HCT116 (cell line): ENCODE measurements at regions not wholly inside any gene's neighbourhood (a gene's known extent, or its start where the extent isn't known, plus 50 kb on each side); places are given as distances from the start of the nearest gene placed in this dataset.

Experiments used
- ATAC-seq: fragments of 200-7000 bp; cut with Tn5 transposase; 2 replicates; pipeline ENCODE4 v1.9.1; 2020; ENCODE audit warnings: mild to moderate bottlenecking, moderate library complexity
- BruUV-seq: library from RNA; stranded (reverse); fragments of 400-500 nt; replicated peaks from 2 replicates; lab custom pipeline; 2021; lab: Mats Ljungman, UMichigan
- CTCF ChIA-PET: fragments of 300-600 bp; sonication (Branson Sonifier 250); formaldehyde crosslinking; loops from one replicate; lab custom pipeline; 2021; ENCODE audit warnings: antibody characterized with exemption; lab: Charles Lee
- POLR2A ChIA-PET: fragments of 300-600, 350-600 bp; sonication (Branson Sonifier 250); formaldehyde crosslinking; loops from one replicate; lab custom pipeline; 2021; ENCODE audit warnings: antibody characterized with exemption; lab: Charles Lee
- RAD21 ChIA-PET, 2 experiments: fragments of 300-600 bp; sonication (Branson Sonifier 250); formaldehyde crosslinking; loops; one replicate each; lab custom pipeline; 2023; ENCODE audit warnings: low total read pairs in 2 of 2; ENCODE audit not compliant: uncharacterized antibody in 2 of 2, unreplicated experiment in 2 of 2, low non-redundant PET in 1 of 2; lab: Charles Lee
- DNase-seq: peaks from one replicate; pipeline ENCODE4 v3.0.0-alpha.2; 2010; ENCODE audit warnings: low read depth, low spot score
- H2AFZ ChIP-seq: fragments of 200-600 bp; shearing (Covaris generic), sonication (generic); 2 replicates; pipeline ENCODE4 v1.6.1; 2017; ENCODE audit warnings: low read depth, mixed run types, mixed read lengths, antibody characterized with exemption, low read length; ENCODE audit not compliant: poor library complexity, severe bottlenecking
- H3K27ac ChIP-seq: 2 replicates; pipeline ENCODE4 v1.5.1; 2012; ENCODE audit warnings: low read depth, low read length
- H3K27me3 ChIP-seq: fragments of 200-600 bp; sonication (generic); 2 replicates; pipeline ENCODE4 v1.6.1; 2016; ENCODE audit warnings: mixed run types, low read length, mixed read lengths; ENCODE audit not compliant: insufficient read depth
- H3K36me3 ChIP-seq, 2 experiments: fragments of 200-500 bp in 1 of 2; fragments of 200-600 bp in 1 of 2; sonication (Bioruptor generic) in 1 of 2; sonication (generic) in 1 of 2; 2 replicates each; pipeline versions ENCODE4 v1.5.1 to v1.6.1; 2014 to 2016; ENCODE audit warnings: low read length in 2 of 2, inconsistent platforms in 1 of 2, mixed read lengths in 1 of 2, mixed run types in 1 of 2; ENCODE audit not compliant: insufficient read depth in 2 of 2, control insufficient read depth in 1 of 2
- H3K4me1 ChIP-seq, 2 experiments: fragments of 200-600 bp in 1 of 2; sonication (generic) in 1 of 2; 2 replicates each; pipeline versions ENCODE4 v1.5.1 to v1.6.1; 2012 to 2017; ENCODE audit warnings: low read length in 2 of 2, inconsistent platforms in 1 of 2, mild to moderate bottlenecking in 1 of 2, mixed read lengths in 1 of 2, mixed run types in 1 of 2, moderate library complexity in 1 of 2; ENCODE audit not compliant: insufficient read depth in 2 of 2, control insufficient read depth in 1 of 2
- H3K4me2 ChIP-seq: fragments of 200-600 bp; sonication (generic); 2 replicates; pipeline ENCODE4 v1.6.1; 2017; ENCODE audit warnings: mixed run types, low read length, mixed read lengths
- H3K4me3 ChIP-seq, 2 experiments: fragments of 200-600 bp in 1 of 2; sonication (generic) in 1 of 2; replicated peaks in 1 of 2; 2 replicates each; pipeline ENCODE4 v1.5.1; 2011 to 2016; ENCODE audit warnings: low read length in 2 of 2, control low read depth in 1 of 2, low read depth in 1 of 2, mild to moderate bottlenecking in 1 of 2, mixed read lengths in 1 of 2, mixed run types in 1 of 2
- H3K79me2 ChIP-seq: fragments of 200-600 bp; sonication (generic); 2 replicates; pipeline ENCODE4 v1.6.1; 2017; ENCODE audit warnings: mild to moderate bottlenecking, mixed run types, low read length, moderate library complexity, mixed read lengths; ENCODE audit not compliant: insufficient read depth
- H3K9ac ChIP-seq: fragments of 200-600 bp; sonication (generic); 2 replicates; pipeline ENCODE4 v1.6.1; 2016; ENCODE audit warnings: low read length, mixed read lengths
- H3K9me2 ChIP-seq: fragments of 200-600 bp; sonication (generic), shearing (Covaris generic); 2 replicates; pipeline ENCODE4 v1.6.1; 2017; ENCODE audit warnings: mixed run types, mild to moderate bottlenecking, moderate library complexity; ENCODE audit not compliant: insufficient read depth
- H3K9me3 ChIP-seq, 2 experiments: fragments of 200-500 bp in 1 of 2; fragments of 200-600 bp in 1 of 2; sonication (Bioruptor generic) in 1 of 2; sonication (generic) in 1 of 2; 2 replicates each; pipeline ENCODE4 v1.6.1; 2014 to 2017; ENCODE audit warnings: low read length in 2 of 2, mixed read lengths in 2 of 2, inconsistent platforms in 1 of 2, low read depth in 1 of 2, mild to moderate bottlenecking in 1 of 2, mixed run types in 1 of 2, moderate library complexity in 1 of 2; ENCODE audit not compliant: control insufficient read depth in 1 of 2, insufficient read depth in 1 of 2
- H4K20me1 ChIP-seq: fragments of 200-600 bp; sonication (generic), shearing (Covaris generic); 2 replicates; pipeline ENCODE4 v1.6.1; 2017; ENCODE audit warnings: mixed run types, mild to moderate bottlenecking, moderate library complexity; ENCODE audit not compliant: insufficient read depth
- CBX3 ChIP-seq: IDR thresholded peaks from 2 replicates; pipeline ENCODE4 v1.6.1; 2012; ENCODE audit warnings: low read depth
- CEBPB ChIP-seq: IDR thresholded peaks from 2 replicates; pipeline ENCODE4 v1.6.1; 2012; ENCODE audit warnings: low read depth
- EGR1 ChIP-seq: IDR thresholded peaks from 2 replicates; pipeline ENCODE4 v1.6.1; 2012; ENCODE audit warnings: low read depth
- ELF1 ChIP-seq: IDR thresholded peaks from 2 replicates; pipeline ENCODE4 v1.6.1; 2012; ENCODE audit warnings: low read depth, borderline replicate concordance
- EZH2 ChIP-seq: fragments of 200-600 bp; sonication (generic); IDR thresholded peaks from 2 replicates; pipeline ENCODE4 v1.6.1; 2017; ENCODE audit warnings: antibody characterized with exemption, mixed run types
- EZH2phosphoT487 ChIP-seq: fragments of 200-600 bp; IDR thresholded peaks from 2 replicates; pipeline ENCODE4 v1.6.1; 2018; ENCODE audit warnings: antibody characterized with exemption, borderline replicate concordance
- FOSL1 ChIP-seq: IDR thresholded peaks from 2 replicates; pipeline ENCODE4 v1.6.1; 2012; ENCODE audit warnings: low read depth
- JUND ChIP-seq: IDR thresholded peaks from 2 replicates; pipeline ENCODE4 v1.6.1; 2012
- POLR2A ChIP-seq: IDR thresholded peaks from 2 replicates; pipeline ENCODE4 v1.7.0; 2011; ENCODE audit warnings: borderline replicate concordance; ENCODE audit not compliant: insufficient read depth, insufficient read length; ENCODE audit errors: extremely low read depth
- POLR2AphosphoS5 ChIP-seq: IDR thresholded peaks from 2 replicates; pipeline ENCODE4 v1.6.1; 2011; ENCODE audit warnings: mild to moderate bottlenecking, low read depth, low read length, moderate library complexity
- RAD21 ChIP-seq: IDR thresholded peaks from 2 replicates; pipeline ENCODE4 v1.6.1; 2012; ENCODE audit warnings: low read depth, mild to moderate bottlenecking
- REST ChIP-seq: IDR thresholded peaks from 2 replicates; pipeline ENCODE4 v1.6.1; 2012; ENCODE audit warnings: low read depth
- SIN3A ChIP-seq: IDR thresholded peaks from 2 replicates; pipeline ENCODE4 v1.6.1; 2012; ENCODE audit warnings: low read depth
- SP1 ChIP-seq: IDR thresholded peaks from 2 replicates; pipeline ENCODE4 v1.6.1; 2012; ENCODE audit warnings: low read depth
- SRF ChIP-seq: IDR thresholded peaks from 2 replicates; pipeline ENCODE4 v1.6.1; 2012; ENCODE audit warnings: low read depth
- TCF7L2 ChIP-seq: IDR thresholded peaks from 2 replicates; pipeline ENCODE4 v1.7.0; 2011; ENCODE audit warnings: borderline replicate concordance, inconsistent platforms; ENCODE audit not compliant: insufficient read depth, insufficient read length; ENCODE audit errors: extremely low read depth
- YY1 ChIP-seq: IDR thresholded peaks from 2 replicates; pipeline ENCODE4 v1.6.1; 2011; ENCODE audit warnings: low read length, low read depth, moderate library complexity, mild to moderate bottlenecking; ENCODE audit not compliant: insufficient replicate concordance; ENCODE audit errors: extremely low read depth
- ZFX ChIP-seq: fragments of 450-650 bp; IDR thresholded peaks from 2 replicates; pipeline ENCODE4 v1.6.1; 2017
- ZNF274 ChIP-seq: fragments of 200-500 bp; sonication (Bioruptor generic); IDR thresholded peaks from 2 replicates; pipeline ENCODE4 v1.6.1; 2014; ENCODE audit warnings: mild to moderate bottlenecking, low read depth, low read length, inconsistent platforms
- intact Hi-C: fragments of 100-400 bp; cut with micrococcal nuclease; formaldehyde crosslinking; loops from 2 replicates; pipeline ENCODE4 v1.10.0; 2022
- TF ChIP-seq, protein P1 (sequence below): IDR thresholded peaks from 2 replicates; pipeline ENCODE4 v1.6.1; 2012

GRCh38 chr4:84336964-84337705 is 162.0 kb downstream of the NKX6-1 start:
- DNase-seq (no peak), ATAC-seq (no peak)
- Histone ChIP-seq H2AFZ (no peak overlapping the region), H3K9me3 (no peaks in the 10 kb centered on the region), H3K27ac (no peak overlapping the region), H3K79me2 (no peaks in the 10 kb centered on the region), H3K4me3 (no peak overlapping the region), H3K36me3 (no peaks in the 10 kb centered on the region), H4K20me1 (no peaks in the 10 kb centered on the region), H3K9me2 (no peaks in the 10 kb centered on the region), H3K27me3 (no peaks in the 10 kb centered on the region), H3K4me2 (no peak overlapping the region), H3K9ac (no peak overlapping the region), H3K4me1 (no peaks in the 10 kb centered on the region; a peak in 1 of 4 replicates)
- no TSS peak for BruUV-seq
- CTCF ChIA-PET, result no interaction called here
- POLR2A ChIA-PET, result no interaction called here
- intact Hi-C loops, result no loop called here
- RAD21 ChIA-PET, result no interaction called here
- TF ChIP-seq CBX3 (no peak), REST (no peak), POLR2AphosphoS5 (no peak), TCF7L2 (no peak), EGR1 (no peak), ZFX (no peak), SRF (no peak), CEBPB (no peak), SIN3A (no peak), YY1 (no peak), EZH2 (no peak), RAD21 (no peak), JUND (no peak), ZNF274 (no peak), SP1 (no peak), FOSL1 (no peak), EZH2phosphoT487 (no peak), POLR2A (no peak), ELF1 (no peak)
- TF ChIP-seq, protein P1, sequence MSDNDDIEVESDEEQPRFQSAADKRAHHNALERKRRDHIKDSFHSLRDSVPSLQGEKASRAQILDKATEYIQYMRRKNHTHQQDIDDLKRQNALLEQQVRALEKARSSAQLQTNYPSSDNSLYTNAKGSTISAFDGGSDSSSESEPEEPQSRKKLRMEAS, result no peak
